CD4-positive, alpha-beta T cell treated with Interleukin-17A for 1 hour (primary cell): ENCODE measurements at regions not wholly inside any gene's neighbourhood (a gene's known extent, or its start where the extent isn't known, plus 50 kb on each side); places are given as distances from the start of the nearest gene placed in this dataset.

Source experiments
- DNase-seq: peaks from one replicate; pipeline ENCODE4 v3.0.0-alpha.2; 2020

- no peak for DNase-seq
Measured at GRCh38 chr12:46462641-46463355, 90.2 kb upstream of the SLC38A2 start.

- no peak for DNase-seq
Measured at GRCh38 chr12:46461907-46462640, 89.5 kb upstream of the SLC38A2 start.

GRCh38 chr12:46461459-46461858 is 88.9 kb upstream of the SLC38A2 start:
- DNase-seq: no peak

GRCh38 chr12:46460682-46461210 is 88.2 kb upstream of the SLC38A2 start:
- no peak for DNase-seq

GRCh38 chr12:46459861-46460545 is 87.4 kb upstream of the SLC38A2 start:
- DNase-seq: peak; percentile 22

GRCh38 chr12:46459111-46459510 is 86.5 kb upstream of the SLC38A2 start:
- peak; percentile 26 for DNase-seq

GRCh38 chr12:46458500-46459102 is 86.0 kb upstream of the SLC38A2 start:
- DNase-seq: peak; percentile 23

- no peak for DNase-seq
Measured at GRCh38 chr12:46457958-46458357, 85.4 kb upstream of the SLC38A2 start.

GRCh38 chr12:46456356-46457334 is 84.1 kb upstream of the SLC38A2 start:
- no peak for DNase-seq

GRCh38 chr12:46455648-46456352 is 83.2 kb upstream of the SLC38A2 start:
- DNase-seq: no peak

- DNase-seq: no peak
Measured at GRCh38 chr12:46454981-46455380, 82.4 kb upstream of the SLC38A2 start.

- DNase-seq: no peak
Measured at GRCh38 chr12:46453428-46453827, 80.9 kb upstream of the SLC38A2 start.

- no peak for DNase-seq
Measured at GRCh38 chr12:46452776-46453175, 80.2 kb upstream of the SLC38A2 start.

GRCh38 chr12:46452061-46452615 is 79.6 kb upstream of the SLC38A2 start:
- no peak for DNase-seq

GRCh38 chr12:46451276-46452021 is 78.9 kb upstream of the SLC38A2 start:
- DNase-seq: no peak

GRCh38 chr12:46450279-46450748 is 77.7 kb upstream of the SLC38A2 start:
- no peak for DNase-seq

GRCh38 chr12:46449856-46450255 is 77.3 kb upstream of the SLC38A2 start:
- no peak for DNase-seq

- no peak for DNase-seq
Measured at GRCh38 chr12:46449316-46449715, 76.7 kb upstream of the SLC38A2 start.

GRCh38 chr12:46446645-46447044 is 74.1 kb upstream of the SLC38A2 start:
- DNase-seq: no peak
